T-cell (primary cell): ENCODE measurements at regions not wholly inside any gene's neighbourhood (a gene's known extent, or its start where the extent isn't known, plus 50 kb on each side); places are given as distances from the start of the nearest gene placed in this dataset.

Source experiments
- ATAC-seq, 4 experiments: fragments of 200-7000 bp in 3 of 4; fragments of 150-1000 bp in 1 of 4; cut with Tn5 transposase; replicated peaks in 1 of 4; 1 replicate in 3 of 4; 2 replicates in 1 of 4; pipeline ENCODE4 v1.10.0; 2021; ENCODE audit warnings: moderate library complexity in 3 of 4, mild to moderate bottlenecking in 2 of 4, moderate number of reproducible peaks in 1 of 4
- CTCF ChIA-PET, 2 donors: fragments of 300-600 bp; sonication (Branson Sonifier 250); formaldehyde crosslinking; loops; one replicate each; lab custom pipeline; 2022; ENCODE audit warnings: antibody characterized with exemption in 2 of 2; lab: Charles Lee
- POLR2A ChIA-PET, 2 donors: fragments of 300-600 bp; sonication (Branson Sonifier 250); formaldehyde crosslinking; loops; one replicate each; lab custom pipeline; 2022; ENCODE audit warnings: antibody characterized with exemption in 2 of 2; lab: Charles Lee
- DNase-seq, 35 experiments: peaks; one replicate each; pipeline versions ENCODE4 v3.0.0 to v3.0.0-alpha.2; 2013 to 2023
- H3K27ac ChIP-seq: one replicate; pipeline ENCODE4 v1.5.1; 2013; ENCODE audit warnings: low read length
- H3K27me3 ChIP-seq, 2 experiments: replicated peaks in 1 of 2; 1 replicate in 1 of 2; 2 replicates in 1 of 2; pipeline versions ENCODE4 v1.6.1 to v1.7.0; 2013; ENCODE audit warnings: low read length in 1 of 2, mixed read lengths in 1 of 2; ENCODE audit not compliant: control insufficient read depth in 2 of 2, insufficient read depth in 2 of 2; ENCODE audit errors: extremely low read depth in 1 of 2
- H3K36me3 ChIP-seq, 2 donors: 1 replicate in 1 of 2; 2 replicates in 1 of 2; pipeline versions ENCODE4 v1.6.1 to v1.7.0; 2013; ENCODE audit warnings: low read length in 1 of 2; ENCODE audit not compliant: control insufficient read depth in 2 of 2, insufficient read depth in 1 of 2; ENCODE audit errors: extremely low read depth in 1 of 2
- H3K4me1 ChIP-seq, 2 experiments: 1 replicate in 1 of 2; 2 replicates in 1 of 2; pipeline versions ENCODE4 v1.6.1 to v1.7.0; 2013; ENCODE audit warnings: low read length in 2 of 2, mixed read lengths in 1 of 2; ENCODE audit not compliant: insufficient read depth in 2 of 2, control insufficient read depth in 1 of 2; ENCODE audit errors: extremely low read depth in 1 of 2
- H3K4me3 ChIP-seq, 2 donors: 1 replicate in 1 of 2; 2 replicates in 1 of 2; pipeline versions ENCODE4 v1.5.1 to v1.7.0; 2013; ENCODE audit warnings: mild to moderate bottlenecking in 2 of 2, low read length in 1 of 2, moderate library complexity in 1 of 2; ENCODE audit not compliant: control insufficient read depth in 1 of 2; ENCODE audit errors: extremely low read depth in 1 of 2
- H3K9me3 ChIP-seq: 2 replicates; pipeline ENCODE4 v1.7.0; 2013
- H3K27ac Mint-ChIP-seq, 2 donors: one replicate each; pipeline ENCODE4 v1.8.0; 2020 to 2021; ENCODE audit warnings: mild to moderate bottlenecking in 2 of 2, mixed read lengths in 2 of 2
- H3K27me3 Mint-ChIP-seq, 2 donors: one replicate each; pipeline ENCODE4 v1.8.0; 2021 to 2022; ENCODE audit warnings: mixed read lengths in 2 of 2
- H3K36me3 Mint-ChIP-seq: one replicate; pipeline ENCODE4 v1.8.0; 2021; ENCODE audit warnings: mixed read lengths
- H3K4me1 Mint-ChIP-seq, 3 donors: one replicate each; pipeline ENCODE4 v1.8.0; 2020 to 2022; ENCODE audit warnings: mixed read lengths in 3 of 3, mild to moderate bottlenecking in 1 of 3
- H3K4me3 Mint-ChIP-seq, 3 donors: one replicate each; pipeline ENCODE4 v1.8.0; 2020 to 2022; ENCODE audit warnings: mild to moderate bottlenecking in 3 of 3, mixed read lengths in 3 of 3, moderate library complexity in 3 of 3
- H3K9me3 Mint-ChIP-seq, 3 donors: one replicate each; pipeline ENCODE4 v1.8.0; 2020 to 2022; ENCODE audit warnings: mixed read lengths in 3 of 3
- WGBS: methylation state at CpG from one replicate; pipeline ENCODE4 v1.1.5; 2013; ENCODE audit warnings: missing lambda C conversion rate; ENCODE audit not compliant: insufficient coverage; 5-methylcytosine and 5-hydroxymethylcytosine counted together

GRCh38 chr20:10752206-10752605 lies 78.4 kb upstream of the JAG1 start:
- CTCF ChIA-PET, result no interaction called here
- no peaks in the 10 kb centered on the region for H3K36me3 Mint-ChIP-seq
- POLR2A ChIA-PET, result no interaction called here
- no peak overlapping the region for H3K4me3 ChIP-seq
- H3K9me3 Mint-ChIP-seq, result peaks cover 0 to 4% (median 0%) of the 10 kb centered on the region in 3 donors
- no peak overlapping the region for H3K4me3 Mint-ChIP-seq
- no peak for ATAC-seq
- H3K27ac ChIP-seq, result no peak overlapping the region
- no peak overlapping the region for H3K27ac Mint-ChIP-seq
- H3K36me3 ChIP-seq, result no peaks in the 10 kb centered on the region
- DNase-seq, result no peak
- H3K4me1 ChIP-seq, result no peaks in the 10 kb centered on the region
- peaks cover 0 to 4% of the 10 kb centered on the region in 2 experiments for H3K27me3 ChIP-seq
- H3K9me3 ChIP-seq, result no peaks in the 10 kb centered on the region
- no peaks in the 10 kb centered on the region for H3K4me1 Mint-ChIP-seq
- H3K27me3 Mint-ChIP-seq, result peaks cover 3 to 22% of the 10 kb centered on the region in 2 donors

DNA sequence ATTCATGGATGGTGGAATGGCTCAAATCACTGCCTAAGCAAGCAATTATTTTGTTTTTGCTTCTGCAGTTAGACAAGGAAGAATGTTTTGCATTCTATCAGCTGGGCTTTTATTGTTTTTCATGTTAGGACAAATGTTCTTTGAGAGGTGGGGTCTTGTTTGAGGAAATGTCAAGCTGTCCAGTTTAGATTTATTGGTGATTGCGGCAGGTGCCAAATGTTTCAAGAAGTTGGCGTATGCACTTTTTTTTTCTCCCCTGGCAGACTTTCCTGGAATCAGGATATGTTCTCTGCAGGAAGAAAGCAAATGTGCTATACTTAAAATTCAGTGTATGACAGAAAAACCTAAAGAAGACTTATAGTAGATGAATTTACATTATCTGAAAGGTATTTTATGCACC lies 81.0 kb upstream of the JAG1 start:
- CTCF ChIA-PET, result no interaction called here

DNA sequence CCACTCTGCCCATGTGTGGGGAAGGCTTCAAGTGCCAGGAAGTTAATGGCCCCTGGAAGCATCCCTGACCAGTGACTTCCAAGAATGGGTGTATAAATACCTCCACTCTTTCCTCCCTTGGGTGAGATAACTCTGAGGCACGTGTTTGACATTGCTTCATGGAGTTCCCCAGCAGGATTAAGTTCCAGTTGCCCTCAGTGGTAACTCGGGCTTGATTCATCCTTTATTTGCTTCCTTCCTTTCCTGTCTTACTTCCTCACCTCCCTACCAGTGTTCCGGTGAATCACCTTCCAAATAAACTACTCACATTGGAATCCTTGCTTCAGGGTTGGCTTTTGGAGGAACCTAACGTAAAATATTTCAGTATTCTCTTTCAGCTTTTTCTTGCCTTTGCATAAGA lies 84.6 kb upstream of the JAG1 start:
- Histone ChIP-seq H3K9me3 (no peaks in the 10 kb centered on the region), H3K36me3 (no peaks in the 10 kb centered on the region), H3K4me1 (no peaks in the 10 kb centered on the region), H3K27ac (no peak overlapping the region), H3K4me3 (no peak overlapping the region), H3K27me3 (peaks cover 0 to 7% of the 10 kb centered on the region in 2 experiments)
- H3K4me1 Mint-ChIP-seq, result no peaks in the 10 kb centered on the region
- no peaks in the 10 kb centered on the region for H3K36me3 Mint-ChIP-seq
- CTCF ChIA-PET, result no interaction called here
- no peak overlapping the region for H3K27ac Mint-ChIP-seq
- POLR2A ChIA-PET, result no interaction called here
- DNase-seq (no peak), ATAC-seq (no peak)
- H3K4me3 Mint-ChIP-seq, result no peak overlapping the region
- no peaks in the 10 kb centered on the region for H3K9me3 Mint-ChIP-seq
- peaks cover 10 to 27% of the 10 kb centered on the region in 2 donors for H3K27me3 Mint-ChIP-seq
- 70% methylated on average over 3 of the region's 4 CpGs for WGBS

More for the DNA sequence above, 81.0 kb upstream of the JAG1 start:
- H3K4me3 ChIP-seq, result no peak overlapping the region
- no peak for DNase-seq
- H3K4me3 Mint-ChIP-seq, result no peak overlapping the region
- H3K27ac Mint-ChIP-seq, result no peak overlapping the region
- H3K4me1 ChIP-seq, result no peaks in the 10 kb centered on the region
- no peaks in the 10 kb centered on the region for H3K36me3 Mint-ChIP-seq
- POLR2A ChIA-PET, result no interaction called here
- ATAC-seq, result no peak
- H3K27me3 ChIP-seq, result peaks cover 0 to 7% of the 10 kb centered on the region in 2 experiments
- no peaks in the 10 kb centered on the region for H3K36me3 ChIP-seq
- H3K9me3 Mint-ChIP-seq, result no peaks in the 10 kb centered on the region
- H3K27ac ChIP-seq, result no peak overlapping the region
- 6% methylated on average over 2 of the region's 2 CpGs for WGBS
- no peaks in the 10 kb centered on the region for H3K9me3 ChIP-seq
- no peaks in the 10 kb centered on the region for H3K4me1 Mint-ChIP-seq
- H3K27me3 Mint-ChIP-seq, result peaks cover 10 to 32% of the 10 kb centered on the region in 2 donors

DNA sequence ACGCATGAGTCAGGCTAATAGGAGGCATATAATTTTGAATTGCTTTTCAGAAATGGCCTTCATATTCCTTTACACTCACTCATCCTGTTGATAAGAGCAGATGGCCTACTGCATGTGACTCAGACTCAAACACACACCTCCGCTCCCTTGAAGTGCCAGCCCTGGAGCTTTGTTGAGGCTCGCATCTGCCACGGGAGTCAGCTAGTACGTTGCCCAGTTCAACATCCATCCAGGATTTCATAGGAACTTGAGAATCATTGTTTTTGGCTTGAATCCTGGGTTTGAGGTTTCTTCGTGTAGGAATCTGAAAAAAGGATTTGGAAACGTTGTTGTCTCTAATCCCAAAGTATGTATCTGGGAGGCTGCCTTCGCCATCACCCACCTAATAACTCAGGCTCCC lies 87.4 kb upstream of the JAG1 start:
- POLR2A ChIA-PET, result interaction anchor here in 1 of 2 donors (0.6 kb wide), 1 partner anchor 79 kb away, joined by 3 read pairs; no protein-coding TSS in a partner anchor
- no peak overlapping the region for H3K4me3 ChIP-seq
- no peaks in the 10 kb centered on the region for H3K36me3 ChIP-seq
- no peak overlapping the region for H3K27ac ChIP-seq
- H3K9me3 Mint-ChIP-seq, result peaks cover 0 to 4% (median 0%) of the 10 kb centered on the region in 3 donors
- DNase-seq, result no peak
- ATAC-seq, result no peak
- H3K27me3 Mint-ChIP-seq, result peaks cover 7 to 12% of the 10 kb centered on the region in 2 donors
- WGBS, result 61% methylated on average over 5 of the region's 8 CpGs
- H3K36me3 Mint-ChIP-seq, result no peaks in the 10 kb centered on the region
- H3K4me3 Mint-ChIP-seq, result no peak overlapping the region
- no peaks in the 10 kb centered on the region for H3K4me1 Mint-ChIP-seq
- H3K27me3 ChIP-seq, result peaks cover 0 to 13% of the 10 kb centered on the region in 2 experiments
- H3K4me1 ChIP-seq, result no peaks in the 10 kb centered on the region
- CTCF ChIA-PET, result no interaction called here
- no peaks in the 10 kb centered on the region for H3K9me3 ChIP-seq
- no peak overlapping the region for H3K27ac Mint-ChIP-seq

GRCh38 chr20:10761786-10762185 lies 88.0 kb upstream of the JAG1 start:
- POLR2A ChIA-PET, result interaction anchor here in 1 of 2 donors (0.6 kb wide), 1 partner anchor 80 kb away, joined by 3 read pairs; no protein-coding TSS in a partner anchor
- ATAC-seq (no peak), DNase-seq (no peak)
- Mint-ChIP-seq H3K9me3 (peaks cover 0 to 4% (median 0%) of the 10 kb centered on the region in 3 donors), H3K27me3 (peaks cover 7 to 9% of the 10 kb centered on the region in 2 donors), H3K36me3 (no peaks in the 10 kb centered on the region), H3K4me1 (no peaks in the 10 kb centered on the region), H3K4me3 (no peak overlapping the region), H3K27ac (no peak overlapping the region)
- H3K27ac ChIP-seq, result no peak overlapping the region
- peaks cover 0 to 12% of the 10 kb centered on the region in 2 experiments for H3K27me3 ChIP-seq
- WGBS, result 87% methylated on average over 6 of the region's 8 CpGs
- H3K9me3 ChIP-seq, result no peaks in the 10 kb centered on the region
- no peaks in the 10 kb centered on the region for H3K4me1 ChIP-seq
- no peak overlapping the region for H3K4me3 ChIP-seq
- CTCF ChIA-PET, result no interaction called here
- no peaks in the 10 kb centered on the region for H3K36me3 ChIP-seq

GRCh38 chr20:10762216-10762615 lies 88.4 kb upstream of the JAG1 start:
- H3K27ac ChIP-seq, result no peak overlapping the region
- ChIA-PET POLR2A (no interaction called here), CTCF (no interaction called here)
- no peaks in the 10 kb centered on the region for H3K36me3 ChIP-seq
- H3K4me1 ChIP-seq, result no peaks in the 10 kb centered on the region
- no peak overlapping the region for H3K4me3 ChIP-seq
- H3K27me3 ChIP-seq, result peaks cover 0 to 9% of the 10 kb centered on the region in 2 experiments
- Mint-ChIP-seq H3K27ac (no peak overlapping the region), H3K4me3 (no peak overlapping the region), H3K9me3 (peaks cover 0 to 4% (median 0%) of the 10 kb centered on the region in 3 donors), H3K27me3 (peaks cover 7 to 9% of the 10 kb centered on the region in 2 donors), H3K4me1 (no peaks in the 10 kb centered on the region), H3K36me3 (no peaks in the 10 kb centered on the region)
- H3K9me3 ChIP-seq, result no peaks in the 10 kb centered on the region
- no peak for DNase-seq
- 67% methylated on average over 1 of the region's 2 CpGs for WGBS
- ATAC-seq, result no peak

- peaks cover 0 to 4% (median 0%) of the 10 kb centered on the region in 3 donors for H3K9me3 Mint-ChIP-seq
- no peak overlapping the region for H3K4me3 Mint-ChIP-seq
- Histone ChIP-seq H3K27ac (no peak overlapping the region), H3K4me3 (no peak overlapping the region), H3K9me3 (no peaks in the 10 kb centered on the region), H3K27me3 (peaks cover 0 to 9% of the 10 kb centered on the region in 2 experiments), H3K36me3 (no peaks in the 10 kb centered on the region), H3K4me1 (no peaks in the 10 kb centered on the region)
- H3K4me1 Mint-ChIP-seq, result no peaks in the 10 kb centered on the region
- ATAC-seq, result no peak
- DNase-seq, result no peak
- no peak overlapping the region for H3K27ac Mint-ChIP-seq
- ChIA-PET CTCF (no interaction called here), POLR2A (no interaction called here)
- no peaks in the 10 kb centered on the region for H3K36me3 Mint-ChIP-seq
- 75% methylated on average over 1 of the region's 2 CpGs for WGBS
- H3K27me3 Mint-ChIP-seq, result peaks cover 4 to 6% of the 10 kb centered on the region in 2 donors
These were observed 89.3 kb upstream of the JAG1 start for GRCh38 chr20:10763112-10763511.
